ENCODE measurements at regions not wholly inside any gene's neighbourhood (a gene's known extent, or its start where the extent isn't known, plus 50 kb on each side); places are given as distances from the start of the nearest gene placed in this dataset.

GRCh38 chr13:40465015-40465390 lies 201.4 kb downstream of the FOXO1 start:
- no peaks in the 10 kb centered on the region for H3K4me1 Mint-ChIP-seq (ENCODE audit: low read depth)
- H3K27ac Mint-ChIP-seq: no peak overlapping the region
- no peaks in the 10 kb centered on the region for H3K27me3 Mint-ChIP-seq (ENCODE audit: insufficient read depth)

GRCh38 chr13:40466272-40466671 lies 200.2 kb downstream of the FOXO1 start:
- no peak for DNase-seq (ENCODE audit: low spot score)
- intact Hi-C loops (cut with micrococcal nuclease): no loop called here
- no peaks in the 10 kb centered on the region for H3K36me3 Mint-ChIP-seq (ENCODE audit: low read depth)
- H3K9me3 Mint-ChIP-seq: no peaks in the 10 kb centered on the region
- H3K4me1 Mint-ChIP-seq (ENCODE audit: low read depth): no peaks in the 10 kb centered on the region
- H3K27me3 Mint-ChIP-seq (ENCODE audit: insufficient read depth): no peaks in the 10 kb centered on the region
- no peak overlapping the region for H3K4me3 Mint-ChIP-seq
- H3K27ac Mint-ChIP-seq: no peak overlapping the region

More at GRCh38 chr13:40465015-40465390, 201.4 kb downstream of the FOXO1 start:
- no peak overlapping the region for H3K4me3 Mint-ChIP-seq
- H3K9me3 Mint-ChIP-seq: no peaks in the 10 kb centered on the region
- H3K36me3 Mint-ChIP-seq (ENCODE audit: low read depth): no peaks in the 10 kb centered on the region
- intact Hi-C loops (cut with micrococcal nuclease): no loop called here
- no peak for DNase-seq (ENCODE audit: low spot score)

GRCh38 chr13:40468227-40468838 lies 198.1 kb downstream of the FOXO1 start:
- Mint-ChIP-seq H3K4me3 (no peak overlapping the region), H3K36me3 (ENCODE audit: low read depth) (peaks cover 1% of the 10 kb centered on the region), H3K27ac (no peak overlapping the region), H3K4me1 (ENCODE audit: low read depth) (no peaks in the 10 kb centered on the region), H3K27me3 (ENCODE audit: insufficient read depth) (no peaks in the 10 kb centered on the region), H3K9me3 (no peaks in the 10 kb centered on the region)
- DNase-seq (ENCODE audit: low spot score): no peak
- intact Hi-C loops (cut with micrococcal nuclease): no loop called here

GRCh38 chr13:40469581-40470310 lies 196.7 kb downstream of the FOXO1 start:
- peaks cover 1% of the 10 kb centered on the region for H3K36me3 Mint-ChIP-seq (ENCODE audit: low read depth)
- peaks cover 2% of the 10 kb centered on the region for H3K27me3 Mint-ChIP-seq (ENCODE audit: insufficient read depth)
- intact Hi-C loops (cut with micrococcal nuclease): no loop called here
- H3K9me3 Mint-ChIP-seq: no peaks in the 10 kb centered on the region
- no peaks in the 10 kb centered on the region for H3K4me1 Mint-ChIP-seq (ENCODE audit: low read depth)
- H3K27ac Mint-ChIP-seq: no peak overlapping the region
- no peak overlapping the region for H3K4me3 Mint-ChIP-seq
- no peak for DNase-seq (ENCODE audit: low spot score)

GRCh38 chr13:40470660-40471059 lies 195.8 kb downstream of the FOXO1 start:
- Mint-ChIP-seq H3K4me3 (no peak overlapping the region), H3K27ac (no peak overlapping the region), H3K4me1 (ENCODE audit: low read depth) (no peaks in the 10 kb centered on the region), H3K9me3 (no peaks in the 10 kb centered on the region), H3K27me3 (ENCODE audit: insufficient read depth) (peaks cover 3% of the 10 kb centered on the region), H3K36me3 (ENCODE audit: low read depth) (peaks cover 1% of the 10 kb centered on the region)
- intact Hi-C loops (cut with micrococcal nuclease): no loop called here
- DNase-seq (ENCODE audit: low spot score): no peak

- no peak for DNase-seq (ENCODE audit: low spot score)
- Mint-ChIP-seq H3K4me1 (ENCODE audit: low read depth) (no peaks in the 10 kb centered on the region), H3K4me3 (no peak overlapping the region), H3K36me3 (ENCODE audit: low read depth) (peaks cover 1% of the 10 kb centered on the region), H3K27me3 (ENCODE audit: insufficient read depth) (peaks cover 3% of the 10 kb centered on the region), H3K27ac (no peak overlapping the region), H3K9me3 (no peaks in the 10 kb centered on the region)
- intact Hi-C loops (cut with micrococcal nuclease): no loop called here
Measured at GRCh38 chr13:40471076-40471475, 195.4 kb downstream of the FOXO1 start.

GRCh38 chr13:40471911-40472310 lies 194.5 kb downstream of the FOXO1 start:
- no peaks in the 10 kb centered on the region for H3K9me3 Mint-ChIP-seq
- DNase-seq (ENCODE audit: low spot score): no peak
- intact Hi-C loops (cut with micrococcal nuclease): no loop called here
- H3K4me3 Mint-ChIP-seq: no peak overlapping the region
- H3K36me3 Mint-ChIP-seq (ENCODE audit: low read depth): peaks cover 1% of the 10 kb centered on the region
- no peaks in the 10 kb centered on the region for H3K4me1 Mint-ChIP-seq (ENCODE audit: low read depth)
- H3K27ac Mint-ChIP-seq: no peak overlapping the region
- H3K27me3 Mint-ChIP-seq (ENCODE audit: insufficient read depth): peaks cover 3% of the 10 kb centered on the region

- intact Hi-C loops (cut with micrococcal nuclease): no loop called here
- DNase-seq (ENCODE audit: low spot score): no peak
- H3K36me3 Mint-ChIP-seq (ENCODE audit: low read depth): peaks cover 1% of the 10 kb centered on the region
- H3K9me3 Mint-ChIP-seq: no peaks in the 10 kb centered on the region
- H3K27me3 Mint-ChIP-seq (ENCODE audit: insufficient read depth): peaks cover 3% of the 10 kb centered on the region
- H3K27ac Mint-ChIP-seq: no peak overlapping the region
- H3K4me3 Mint-ChIP-seq: no peak overlapping the region
- H3K4me1 Mint-ChIP-seq (ENCODE audit: low read depth): no peaks in the 10 kb centered on the region
Measured at GRCh38 chr13:40472427-40473220, 193.8 kb downstream of the FOXO1 start.

- H3K36me3 Mint-ChIP-seq (ENCODE audit: low read depth): peaks cover 1% of the 10 kb centered on the region
- H3K27me3 Mint-ChIP-seq (ENCODE audit: insufficient read depth): peaks cover 3% of the 10 kb centered on the region
- no peaks in the 10 kb centered on the region for H3K9me3 Mint-ChIP-seq
- no peak for DNase-seq (ENCODE audit: low spot score)
- intact Hi-C loops (cut with micrococcal nuclease): no loop called here
- H3K27ac Mint-ChIP-seq: no peak overlapping the region
- H3K4me1 Mint-ChIP-seq (ENCODE audit: low read depth): no peaks in the 10 kb centered on the region
- H3K4me3 Mint-ChIP-seq: no peak overlapping the region
Measured at GRCh38 chr13:40475617-40476016, 190.8 kb downstream of the FOXO1 start.

- Mint-ChIP-seq H3K9me3 (peaks cover 4% of the 10 kb centered on the region), H3K27ac (no peak overlapping the region), H3K36me3 (ENCODE audit: low read depth) (peaks cover 5% of the 10 kb centered on the region), H3K4me3 (no peak overlapping the region), H3K4me1 (ENCODE audit: low read depth) (peaks cover 7% of the 10 kb centered on the region), H3K27me3 (ENCODE audit: insufficient read depth) (peaks cover 3% of the 10 kb centered on the region)
- intact Hi-C loops (cut with micrococcal nuclease): no loop called here
- no peak for DNase-seq (ENCODE audit: low spot score)
Measured at GRCh38 chr13:40476175-40476958, 190.1 kb downstream of the FOXO1 start.

GRCh38 chr13:40477623-40478608 lies 188.5 kb downstream of the FOXO1 start:
- Mint-ChIP-seq H3K27me3 (ENCODE audit: insufficient read depth) (peaks cover 3% of the 10 kb centered on the region), H3K4me3 (no peak overlapping the region), H3K9me3 (peaks cover 11% of the 10 kb centered on the region), H3K27ac (no peak overlapping the region), H3K36me3 (ENCODE audit: low read depth) (peaks cover 9% of the 10 kb centered on the region), H3K4me1 (ENCODE audit: low read depth) (peaks cover 11% of the 10 kb centered on the region)
- intact Hi-C loops (cut with micrococcal nuclease): no loop called here
- DNase-seq (ENCODE audit: low spot score): no peak

- H3K4me3 Mint-ChIP-seq: no peak overlapping the region
- no peak overlapping the region for H3K27ac Mint-ChIP-seq
- no peak for DNase-seq (ENCODE audit: low spot score)
- intact Hi-C loops (cut with micrococcal nuclease): no loop called here
- peaks cover 20% of the 10 kb centered on the region for H3K4me1 Mint-ChIP-seq (ENCODE audit: low read depth)
- H3K9me3 Mint-ChIP-seq: peaks cover 11% of the 10 kb centered on the region
- H3K36me3 Mint-ChIP-seq (ENCODE audit: low read depth): peaks cover 9% of the 10 kb centered on the region
- H3K27me3 Mint-ChIP-seq (ENCODE audit: insufficient read depth): peaks cover 3% of the 10 kb centered on the region
Measured at GRCh38 chr13:40478775-40479174, 187.7 kb downstream of the FOXO1 start.
